Urinary bladder (tissue), 3 donors: ENCODE measurements at regions not wholly inside any gene's neighbourhood (a gene's known extent, or its start where the extent isn't known, plus 50 kb on each side); places are given as distances from the start of the nearest gene placed in this dataset.
"Not testable (repeated sequence)": the region's sequence is repeated elsewhere in the genome, so short reads cannot be mapped to it uniquely, and the experiment has no call there.

Experiments used
- DNase-seq: peaks from one replicate; pipeline ENCODE4 v3.0.0-alpha.2; 2015; ENCODE audit errors: extremely low spot score
- H3K27ac ChIP-seq: one replicate; pipeline ENCODE4 v1.5.1; 2013; ENCODE audit warnings: low read depth, mild to moderate bottlenecking, moderate library complexity
- H3K36me3 ChIP-seq: one replicate; pipeline ENCODE4 v1.6.1; 2013; ENCODE audit warnings: mild to moderate bottlenecking, moderate library complexity; ENCODE audit not compliant: insufficient read depth
- H3K4me1 ChIP-seq: one replicate; pipeline ENCODE4 v1.6.1; 2013; ENCODE audit warnings: mild to moderate bottlenecking, moderate library complexity; ENCODE audit not compliant: insufficient read depth
- H3K4me3 ChIP-seq: one replicate; pipeline ENCODE4 v1.5.1; 2013; ENCODE audit warnings: low read depth, low read length
- WGBS: extraction: QIAGEN DNeasy Blood & Tissue Kit; methylation state at CpG from one replicate; pipeline ENCODE4 v1.1.7; 2013; 5-methylcytosine and 5-hydroxymethylcytosine counted together
- donor health status: healthy with polysubstance abuse.
- donor health status: healthy.

DNA sequence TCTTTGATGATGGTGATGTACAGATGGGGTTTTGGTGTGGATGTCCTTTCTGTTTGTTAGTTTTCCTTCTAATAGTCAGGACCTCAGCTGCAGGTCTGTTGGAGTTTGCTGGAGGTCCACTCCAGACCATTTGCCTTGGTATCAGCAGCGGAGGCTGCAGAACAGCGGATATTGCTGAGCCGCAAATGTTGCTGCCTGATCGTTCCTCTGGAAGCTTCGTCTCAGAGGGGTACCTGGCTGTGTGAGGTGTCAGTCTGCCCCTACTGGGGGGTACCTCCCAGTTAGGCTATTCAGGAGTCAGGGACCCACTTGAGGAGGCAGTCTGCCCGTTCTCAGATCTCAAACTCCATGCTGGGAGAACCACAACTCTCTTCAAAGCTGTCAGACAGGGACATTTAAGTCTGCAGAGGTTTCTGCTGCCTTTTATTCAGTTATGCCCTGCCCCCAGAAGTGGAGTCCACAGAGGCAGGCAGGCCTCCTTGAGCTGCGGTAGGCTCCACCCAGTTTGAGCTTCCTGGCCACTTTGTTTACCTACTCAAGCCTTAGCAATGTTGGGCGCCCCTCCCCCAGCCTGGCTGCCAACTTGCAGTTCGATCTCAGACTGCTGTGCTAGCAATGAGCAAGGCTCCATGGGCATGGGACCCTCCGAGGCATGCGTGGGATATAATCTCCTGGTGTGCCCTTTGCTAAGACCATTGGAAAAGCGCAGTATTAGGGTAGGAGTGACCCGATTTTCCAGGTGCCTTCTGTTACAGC lies 264.5 kb downstream of the MATN1 start:
- 88% methylated on average over 13 of the region's 13 CpGs for WGBS
- H3K27ac ChIP-seq, H3K4me3 ChIP-seq, H3K36me3 ChIP-seq, H3K4me1 ChIP-seq, DNase-seq: not testable (repeated sequence)

- H3K4me3 ChIP-seq = no peak overlapping the region
- H3K36me3 ChIP-seq = no peaks in the 10 kb centered on the region
- no peak for DNase-seq
- no peaks in the 10 kb centered on the region for H3K4me1 ChIP-seq
- H3K27ac ChIP-seq = no peak overlapping the region
- WGBS = 90% methylated on average over 2 of the region's 2 CpGs
Observed at GRCh38 chr1:30452925-30453324, 270.5 kb downstream of the MATN1 start.

GRCh38 chr1:30452170-30452569 lies 271.2 kb downstream of the MATN1 start:
- no peak for DNase-seq
- Histone ChIP-seq H3K36me3 (no peaks in the 10 kb centered on the region), H3K4me3 (no peak overlapping the region), H3K4me1 (no peaks in the 10 kb centered on the region), H3K27ac (no peak overlapping the region)
- WGBS = 52% methylated on average over 2 of the region's 2 CpGs

DNA sequence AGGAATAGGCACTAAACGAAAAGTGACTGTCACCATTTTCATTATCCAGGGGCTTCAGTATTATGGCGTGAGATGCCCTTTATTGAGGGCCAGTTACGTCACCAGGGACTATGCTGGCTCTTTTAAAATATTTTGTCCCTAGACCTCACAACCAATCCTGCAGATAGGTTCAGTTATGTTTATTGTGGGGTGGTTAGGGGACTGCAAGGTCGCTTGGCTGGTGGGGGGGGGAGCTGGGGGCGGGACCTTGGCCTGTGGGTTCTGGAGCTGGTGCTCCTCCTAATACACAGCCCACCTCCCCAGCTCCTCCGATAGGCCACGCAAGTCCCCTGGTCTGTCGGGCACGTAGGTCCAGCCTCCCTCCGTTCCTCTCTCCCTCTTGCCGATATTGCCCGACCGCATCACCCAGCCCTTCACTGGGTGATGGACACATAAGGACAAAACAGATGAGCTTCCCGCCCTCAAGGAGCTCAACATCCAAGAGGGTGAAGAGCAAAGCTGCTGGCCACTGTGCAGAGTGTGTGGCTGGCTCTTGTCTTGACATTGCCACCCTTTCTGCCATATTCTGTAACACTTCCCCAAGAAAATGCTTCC lies 271.8 kb downstream of the MATN1 start:
- no peak overlapping the region for H3K4me3 ChIP-seq
- WGBS = 91% methylated on average over 14 of the region's 14 CpGs

DNA sequence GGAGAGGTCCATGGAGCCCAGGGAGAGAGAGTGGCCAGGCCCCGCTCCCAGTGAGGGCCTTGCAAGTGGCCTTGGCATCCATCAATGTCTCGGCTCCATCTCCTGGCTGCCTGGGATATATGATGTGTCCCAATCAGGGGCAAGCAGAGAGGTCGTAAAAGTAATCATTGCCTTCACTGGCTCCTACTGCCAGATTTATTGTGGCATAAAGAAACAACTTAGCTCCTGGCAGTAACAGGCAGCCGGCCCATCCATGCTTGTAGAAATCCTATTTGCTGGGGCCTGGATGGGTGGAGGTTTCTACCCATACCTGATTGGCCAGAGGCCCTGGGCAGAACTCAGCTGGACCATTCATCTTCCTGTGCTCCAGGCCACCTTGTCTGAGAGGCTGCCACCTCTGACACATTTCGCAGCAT lies 272.6 kb downstream of the MATN1 start:
- Histone ChIP-seq H3K4me3 (no peak overlapping the region), H3K36me3 (no peaks in the 10 kb centered on the region), H3K4me1 (no peaks in the 10 kb centered on the region), H3K27ac (no peak overlapping the region)
- WGBS = 53% methylated on average over 5 of the region's 5 CpGs
- no peak for DNase-seq

More for the DNA sequence above, 271.8 kb downstream of the MATN1 start:
- no peak for DNase-seq
- Histone ChIP-seq H3K36me3 (no peaks in the 10 kb centered on the region), H3K4me1 (no peaks in the 10 kb centered on the region), H3K27ac (no peak overlapping the region)

- Histone ChIP-seq H3K4me1 (no peaks in the 10 kb centered on the region), H3K27ac (no peak overlapping the region), H3K4me3 (no peak overlapping the region), H3K36me3 (no peaks in the 10 kb centered on the region)
- DNase-seq = no peak
- 62% methylated on average over 7 of the region's 7 CpGs for WGBS
Observed at GRCh38 chr1:30450148-30450817, 273.1 kb downstream of the MATN1 start.

- 88% methylated on average over 4 of the region's 4 CpGs for WGBS
- no peak for DNase-seq
Observed at GRCh38 chr1:30449428-30450147, 273.8 kb downstream of the MATN1 start.

GRCh38 chr1:30449003-30449402 lies 274.4 kb downstream of the MATN1 start:
- 55% methylated on average over 5 of the region's 5 CpGs for WGBS
- no peak for DNase-seq
- Histone ChIP-seq H3K4me3 (no peak overlapping the region), H3K27ac (no peak overlapping the region), H3K36me3 (no peaks in the 10 kb centered on the region), H3K4me1 (no peaks in the 10 kb centered on the region)

More at GRCh38 chr1:30449428-30450147, 273.8 kb downstream of the MATN1 start:
- Histone ChIP-seq H3K4me3 (no peak overlapping the region), H3K4me1 (no peaks in the 10 kb centered on the region), H3K27ac (no peak overlapping the region), H3K36me3 (no peaks in the 10 kb centered on the region)

GRCh38 chr1:30447701-30448100 lies 275.7 kb downstream of the MATN1 start:
- no peak overlapping the region for H3K27ac ChIP-seq
- H3K4me1 ChIP-seq = no peaks in the 10 kb centered on the region
- no peak for DNase-seq
- WGBS = 77% methylated on average over 3 of the region's 3 CpGs
- no peak overlapping the region for H3K4me3 ChIP-seq
- no peaks in the 10 kb centered on the region for H3K36me3 ChIP-seq

DNA sequence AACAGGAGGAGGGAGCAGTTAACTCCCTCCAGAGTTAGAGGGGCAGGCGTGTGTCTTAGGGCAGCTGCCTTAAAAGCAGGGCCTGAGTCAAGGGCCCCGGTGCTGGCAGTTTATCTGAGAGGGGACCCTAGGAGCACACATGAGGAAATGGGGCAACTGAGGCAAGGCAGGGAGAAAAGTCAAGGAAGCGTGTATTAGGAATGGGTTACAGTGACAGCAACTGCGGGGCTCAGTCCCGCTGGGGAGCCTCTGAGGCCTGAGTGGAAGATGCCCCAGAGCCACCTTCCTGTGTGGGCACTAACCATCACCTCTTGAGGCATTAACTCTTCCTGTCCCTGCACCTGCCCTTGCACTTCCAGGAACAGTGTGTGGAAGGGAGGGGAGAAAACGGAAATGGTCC lies 276.3 kb downstream of the MATN1 start:
- Histone ChIP-seq H3K36me3 (no peaks in the 10 kb centered on the region), H3K4me3 (no peak overlapping the region), H3K4me1 (no peaks in the 10 kb centered on the region), H3K27ac (no peak overlapping the region)
- 71% methylated on average over 6 of the region's 6 CpGs for WGBS
- DNase-seq = no peak

- Histone ChIP-seq H3K36me3 (no peaks in the 10 kb centered on the region), H3K4me1 (no peaks in the 10 kb centered on the region), H3K4me3 (no peak overlapping the region), H3K27ac (no peak overlapping the region)
- WGBS = 47% methylated on average over 9 of the region's 9 CpGs
- no peak for DNase-seq
Observed at GRCh38 chr1:30446508-30446907, 276.9 kb downstream of the MATN1 start.

DNA sequence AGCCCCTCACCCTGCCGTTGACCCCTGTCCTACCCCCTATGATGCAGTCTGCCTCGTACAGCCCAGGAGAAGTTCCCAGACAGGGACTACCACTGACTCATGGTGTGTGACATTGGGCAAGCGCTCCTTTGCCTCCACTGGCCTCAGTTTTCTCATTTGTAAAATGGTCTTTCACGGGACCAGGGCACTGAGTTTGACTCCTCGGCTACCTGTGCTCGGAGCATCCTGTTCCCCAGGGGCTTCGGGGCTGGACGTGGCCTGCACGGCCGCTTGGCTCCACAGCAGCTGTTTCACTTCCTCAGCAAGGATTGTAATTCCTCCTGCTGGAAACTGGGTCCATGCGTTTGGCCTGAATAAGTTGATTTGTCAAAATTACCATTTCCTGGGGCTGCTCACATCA lies 277.3 kb downstream of the MATN1 start:
- Histone ChIP-seq H3K27ac (no peak overlapping the region), H3K4me1 (no peaks in the 10 kb centered on the region), H3K36me3 (no peaks in the 10 kb centered on the region), H3K4me3 (no peak overlapping the region)
- DNase-seq = no peak
- 52% methylated on average over 11 of the region's 11 CpGs for WGBS

DNA sequence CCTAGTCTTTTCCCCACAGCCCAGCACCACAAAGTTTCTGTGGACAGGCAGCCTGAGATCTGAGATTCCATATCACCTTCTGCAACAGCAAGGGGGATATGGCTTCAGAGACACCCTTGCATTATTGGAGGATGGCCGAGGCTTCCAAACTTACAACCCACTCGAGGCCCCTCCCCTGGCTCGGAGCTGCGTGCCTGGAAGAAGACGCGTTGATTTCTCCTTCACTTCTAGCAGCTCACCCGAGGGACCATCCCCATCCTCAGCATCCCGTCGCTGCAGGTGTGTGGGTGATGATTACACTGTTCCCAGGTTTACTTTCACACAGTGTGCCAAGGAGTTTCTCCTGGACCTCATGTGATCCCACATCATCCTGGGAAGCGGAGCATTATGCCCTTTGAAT lies 277.9 kb downstream of the MATN1 start:
- no peaks in the 10 kb centered on the region for H3K4me1 ChIP-seq

More for the DNA sequence above, 277.9 kb downstream of the MATN1 start:
- Histone ChIP-seq H3K27ac (no peak overlapping the region), H3K36me3 (no peaks in the 10 kb centered on the region), H3K4me3 (no peak overlapping the region)
- 62% methylated on average over 10 of the region's 10 CpGs for WGBS
- no peak for DNase-seq
